ENCODE measurements at regions not wholly inside any gene's neighbourhood (a gene's known extent, or its start where the extent isn't known, plus 50 kb on each side); places are given as distances from the start of the nearest gene placed in this dataset.

DNA sequence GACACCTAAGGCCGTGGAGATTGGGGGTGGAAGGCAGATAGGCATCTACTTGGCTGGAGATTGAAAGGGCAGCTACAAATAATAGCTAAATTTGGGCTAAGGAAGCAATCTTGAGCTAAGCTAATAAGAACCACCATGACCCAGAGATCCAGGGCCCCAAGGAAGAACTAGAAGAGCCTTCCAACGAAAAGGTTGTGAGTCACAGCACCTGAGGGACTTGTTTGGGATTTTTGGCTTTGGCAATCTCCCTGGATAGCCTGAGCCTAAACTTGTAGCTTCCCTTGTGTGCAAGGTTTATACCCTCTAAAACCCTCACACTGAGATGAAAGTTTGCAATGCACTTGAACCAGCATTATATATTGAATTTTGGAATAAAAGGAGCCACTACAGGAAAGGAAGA lies 364.0 kb upstream of the IL12A start (continued):
- TF ChIP-seq, protein P1, sequence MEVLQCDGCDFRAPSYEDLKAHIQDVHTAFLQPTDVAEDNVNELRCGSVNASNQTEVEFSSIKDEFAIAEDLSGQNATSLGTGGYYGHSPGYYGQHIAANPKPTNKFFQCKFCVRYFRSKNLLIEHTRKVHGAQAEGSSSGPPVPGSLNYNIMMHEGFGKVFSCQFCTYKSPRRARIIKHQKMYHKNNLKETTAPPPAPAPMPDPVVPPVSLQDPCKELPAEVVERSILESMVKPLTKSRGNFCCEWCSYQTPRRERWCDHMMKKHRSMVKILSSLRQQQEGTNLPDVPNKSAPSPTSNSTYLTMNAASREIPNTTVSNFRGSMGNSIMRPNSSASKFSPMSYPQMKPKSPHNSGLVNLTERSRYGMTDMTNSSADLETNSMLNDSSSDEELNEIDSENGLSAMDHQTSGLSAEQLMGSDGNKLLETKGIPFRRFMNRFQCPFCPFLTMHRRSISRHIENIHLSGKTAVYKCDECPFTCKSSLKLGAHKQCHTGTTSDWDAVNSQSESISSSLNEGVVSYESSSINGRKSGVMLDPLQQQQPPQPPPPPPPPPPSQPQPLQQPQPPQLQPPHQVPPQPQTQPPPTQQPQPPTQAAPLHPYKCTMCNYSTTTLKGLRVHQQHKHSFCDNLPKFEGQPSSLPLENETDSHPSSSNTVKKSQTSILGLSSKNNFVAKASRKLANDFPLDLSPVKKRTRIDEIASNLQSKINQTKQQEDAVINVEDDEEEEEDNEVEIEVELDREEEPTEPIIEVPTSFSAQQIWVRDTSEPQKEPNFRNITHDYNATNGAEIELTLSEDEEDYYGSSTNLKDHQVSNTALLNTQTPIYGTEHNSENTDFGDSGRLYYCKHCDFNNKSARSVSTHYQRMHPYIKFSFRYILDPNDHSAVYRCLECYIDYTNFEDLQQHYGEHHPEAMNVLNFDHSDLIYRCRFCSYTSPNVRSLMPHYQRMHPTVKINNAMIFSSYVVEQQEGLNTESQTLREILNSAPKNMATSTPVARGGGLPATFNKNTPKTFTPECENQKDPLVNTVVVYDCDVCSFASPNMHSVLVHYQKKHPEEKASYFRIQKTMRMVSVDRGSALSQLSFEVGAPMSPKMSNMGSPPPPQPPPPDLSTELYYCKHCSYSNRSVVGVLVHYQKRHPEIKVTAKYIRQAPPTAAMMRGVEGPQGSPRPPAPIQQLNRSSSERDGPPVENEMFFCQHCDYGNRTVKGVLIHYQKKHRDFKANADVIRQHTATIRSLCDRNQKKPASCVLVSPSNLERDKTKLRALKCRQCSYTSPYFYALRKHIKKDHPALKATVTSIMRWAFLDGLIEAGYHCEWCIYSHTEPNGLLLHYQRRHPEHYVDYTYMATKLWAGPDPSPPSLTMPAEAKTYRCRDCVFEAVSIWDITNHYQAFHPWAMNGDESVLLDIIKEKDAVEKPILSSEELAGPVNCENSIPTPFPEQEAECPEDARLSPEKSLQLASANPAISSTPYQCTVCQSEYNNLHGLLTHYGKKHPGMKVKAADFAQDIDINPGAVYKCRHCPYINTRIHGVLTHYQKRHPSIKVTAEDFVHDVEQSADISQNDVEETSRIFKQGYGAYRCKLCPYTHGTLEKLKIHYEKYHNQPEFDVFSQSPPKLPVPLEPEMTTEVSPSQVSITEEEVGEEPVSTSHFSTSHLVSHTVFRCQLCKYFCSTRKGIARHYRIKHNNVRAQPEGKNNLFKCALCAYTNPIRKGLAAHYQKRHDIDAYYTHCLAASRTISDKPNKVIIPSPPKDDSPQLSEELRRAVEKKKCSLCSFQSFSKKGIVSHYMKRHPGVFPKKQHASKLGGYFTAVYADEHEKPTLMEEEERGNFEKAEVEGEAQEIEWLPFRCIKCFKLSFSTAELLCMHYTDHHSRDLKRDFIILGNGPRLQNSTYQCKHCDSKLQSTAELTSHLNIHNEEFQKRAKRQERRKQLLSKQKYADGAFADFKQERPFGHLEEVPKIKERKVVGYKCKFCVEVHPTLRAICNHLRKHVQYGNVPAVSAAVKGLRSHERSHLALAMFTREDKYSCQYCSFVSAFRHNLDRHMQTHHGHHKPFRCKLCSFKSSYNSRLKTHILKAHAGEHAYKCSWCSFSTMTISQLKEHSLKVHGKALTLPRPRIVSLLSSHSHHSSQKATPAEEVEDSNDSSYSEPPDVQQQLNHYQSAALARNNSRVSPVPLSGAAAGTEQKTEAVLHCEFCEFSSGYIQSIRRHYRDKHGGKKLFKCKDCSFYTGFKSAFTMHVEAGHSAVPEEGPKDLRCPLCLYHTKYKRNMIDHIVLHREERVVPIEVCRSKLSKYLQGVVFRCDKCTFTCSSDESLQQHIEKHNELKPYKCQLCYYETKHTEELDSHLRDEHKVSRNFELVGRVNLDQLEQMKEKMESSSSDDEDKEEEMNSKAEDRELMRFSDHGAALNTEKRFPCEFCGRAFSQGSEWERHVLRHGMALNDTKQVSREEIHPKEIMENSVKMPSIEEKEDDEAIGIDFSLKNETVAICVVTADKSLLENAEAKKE (CRISPR knock-in tag; IDR thresholded peaks at IDR 0.05), result no peak
- no peak for TF ChIP-seq REST (IDR thresholded peaks at IDR 0.05; ENCODE audit: unreplicated experiment)

DNA sequence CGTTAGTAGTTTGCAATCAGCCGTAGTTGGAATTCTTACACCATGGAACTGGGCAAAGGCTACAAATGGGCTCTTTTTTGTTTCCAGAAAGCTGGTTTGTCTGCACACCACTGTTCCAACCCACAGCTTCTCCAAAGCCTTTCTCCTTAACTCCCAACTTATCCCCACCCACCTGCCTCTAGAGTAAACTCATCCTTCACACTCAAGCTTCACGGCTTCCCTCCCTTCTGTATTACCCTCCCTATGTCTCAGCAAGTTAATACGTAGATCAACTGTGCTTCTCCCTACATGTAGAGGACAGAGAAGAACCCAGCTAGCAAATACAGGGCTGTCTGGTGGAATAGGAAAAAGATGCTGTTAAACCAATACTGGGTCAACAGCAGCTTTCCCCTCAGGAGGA lies 363.0 kb upstream of the IL12A start:
- Mint-ChIP-seq H3K36me3 (ENCODE audit: low read depth) (no peaks in the 10 kb centered on the region), H3K27me3 (ENCODE audit: insufficient read depth, low read depth, poor library complexity) (peaks cover 3% of the 10 kb centered on the region), H3K9me3 (no peaks in the 10 kb centered on the region), H3K4me3 (no peak overlapping the region), H3K4me1 (peaks cover 8% of the 10 kb centered on the region; the same call in 2 of the 3 replicates), H3K27ac (no peak overlapping the region)
- Histone ChIP-seq H3K4me1 (ENCODE audit: insufficient read depth) (0 out of 2 replicates have a peak, but pooled peaks cover 4% of the 10 kb centered on the region), H3K9me2 (ENCODE audit: insufficient read depth) (no peaks in the 10 kb centered on the region), H3F3A (replicated peaks; ENCODE audit: low read depth) (no peaks in the 10 kb centered on the region), H3K79me2 (replicated peaks; ENCODE audit: insufficient read depth) (no peaks in the 10 kb centered on the region), H3K27ac (ENCODE audit: low read depth) (no peak overlapping the region), H3K4me3 (no peak overlapping the region), H3K36me3 (ENCODE audit: insufficient read depth) (no peaks in the 10 kb centered on the region), H3K4me2 (no peak overlapping the region), H4K20me1 (replicated peaks; ENCODE audit: insufficient read depth) (no peaks in the 10 kb centered on the region), H2AFZ (no peak overlapping the region), H3K27me3 (ENCODE audit: insufficient read depth) (no peaks in the 10 kb centered on the region)
- DNase-seq (ENCODE audit: low spot score), result no peak
- ATAC-seq, result no peak
- TF ChIP-seq POLR2AphosphoS5 (IDR thresholded peaks at IDR 0.05; ENCODE audit: low read depth) (no peak), NANOG (IDR thresholded peaks at IDR 0.05; ENCODE audit: borderline replicate concordance) (no peak), EZH2 (IDR thresholded peaks at IDR 0.05; ENCODE audit: low read depth, unreplicated experiment) (no peak), CREB1 (CRISPR knock-in tag; IDR thresholded peaks at IDR 0.05; ENCODE audit: low read depth) (no peak), REST (IDR thresholded peaks at IDR 0.05; ENCODE audit: unreplicated experiment) (no peak), ZNF331 (CRISPR knock-in tag; IDR thresholded peaks at IDR 0.05; ENCODE audit: low read depth) (no peak)
